Vagina (tissue), 2 donors: ENCODE measurements at regions not wholly inside any gene's neighbourhood (a gene's known extent, or its start where the extent isn't known, plus 50 kb on each side); places are given as distances from the start of the nearest gene placed in this dataset.

Source experiments
- POLR2A ChIP-seq, 2 donors: fragments of 450-650 bp; IDR thresholded peaks; one replicate each; pipeline ENCODE4 v1.6.1; 2017; ENCODE audit warnings: antibody characterized with exemption in 2 of 2, mild to moderate bottlenecking in 2 of 2, moderate library complexity in 2 of 2
- TF ChIP-seq, protein P1 (sequence below), 3 experiments: fragments of 450-650 bp in 2 of 3; fragments of 200-600 bp in 1 of 3; sonication (generic) in 1 of 3; IDR thresholded peaks; one replicate each; pipeline ENCODE4 v1.5.1; 2017 to 2019; ENCODE audit warnings: antibody characterized with exemption in 3 of 3, mild to moderate bottlenecking in 2 of 3, moderate library complexity in 2 of 3

DNA sequence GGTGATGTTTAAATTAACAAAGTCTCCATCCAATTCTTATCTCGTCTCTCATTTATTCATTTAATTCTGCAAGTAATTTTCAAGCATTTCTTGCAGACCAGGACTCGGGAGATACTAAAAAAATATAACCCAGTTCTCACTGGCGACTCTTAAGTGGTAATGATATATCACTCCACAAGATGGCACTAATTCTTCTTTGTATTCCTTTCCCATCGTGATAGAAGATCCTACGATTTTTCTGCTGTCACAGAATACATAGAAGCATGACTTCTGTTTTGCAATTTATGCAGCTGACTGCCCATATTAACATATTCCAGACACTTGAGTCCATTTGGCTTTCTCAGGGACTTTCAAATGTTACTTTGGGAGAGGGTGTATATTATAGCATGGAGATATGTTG is 64.0 kb upstream of the FGF13 start:
- TF ChIP-seq, protein P1, sequence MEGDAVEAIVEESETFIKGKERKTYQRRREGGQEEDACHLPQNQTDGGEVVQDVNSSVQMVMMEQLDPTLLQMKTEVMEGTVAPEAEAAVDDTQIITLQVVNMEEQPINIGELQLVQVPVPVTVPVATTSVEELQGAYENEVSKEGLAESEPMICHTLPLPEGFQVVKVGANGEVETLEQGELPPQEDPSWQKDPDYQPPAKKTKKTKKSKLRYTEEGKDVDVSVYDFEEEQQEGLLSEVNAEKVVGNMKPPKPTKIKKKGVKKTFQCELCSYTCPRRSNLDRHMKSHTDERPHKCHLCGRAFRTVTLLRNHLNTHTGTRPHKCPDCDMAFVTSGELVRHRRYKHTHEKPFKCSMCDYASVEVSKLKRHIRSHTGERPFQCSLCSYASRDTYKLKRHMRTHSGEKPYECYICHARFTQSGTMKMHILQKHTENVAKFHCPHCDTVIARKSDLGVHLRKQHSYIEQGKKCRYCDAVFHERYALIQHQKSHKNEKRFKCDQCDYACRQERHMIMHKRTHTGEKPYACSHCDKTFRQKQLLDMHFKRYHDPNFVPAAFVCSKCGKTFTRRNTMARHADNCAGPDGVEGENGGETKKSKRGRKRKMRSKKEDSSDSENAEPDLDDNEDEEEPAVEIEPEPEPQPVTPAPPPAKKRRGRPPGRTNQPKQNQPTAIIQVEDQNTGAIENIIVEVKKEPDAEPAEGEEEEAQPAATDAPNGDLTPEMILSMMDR (IDR thresholded peaks at IDR 0.05) = peak in 1 of 3 experiments; percentile 15
- no peak for TF ChIP-seq POLR2A (IDR thresholded peaks at IDR 0.05)
